ENCODE measurements at regions not wholly inside any gene's neighbourhood (a gene's known extent, or its start where the extent isn't known, plus 50 kb on each side); places are given as distances from the start of the nearest gene placed in this dataset.
"Not testable (repeated sequence)": the region's sequence is repeated elsewhere in the genome, so short reads cannot be mapped to it uniquely, and the experiment has no call there.

- DNase-seq (ENCODE audit: low spot score), result no peak
Observed at GRCh38 chr3:115388811-115389210, 234.5 kb upstream of the GAP43 start.

- DNase-seq (ENCODE audit: low spot score), result no peak
Observed at GRCh38 chr3:115396801-115397200, 226.5 kb upstream of the GAP43 start.

- no peak for DNase-seq (ENCODE audit: low spot score)
Observed at GRCh38 chr3:115397433-115397832, 225.9 kb upstream of the GAP43 start.

- no peak for DNase-seq (ENCODE audit: low spot score)
Observed at GRCh38 chr3:115398506-115398905, 224.8 kb upstream of the GAP43 start.

- no peak for DNase-seq (ENCODE audit: low spot score)
Observed at GRCh38 chr3:115399750-115400149, 223.6 kb upstream of the GAP43 start.

GRCh38 chr3:115401298-115401697, 222.0 kb upstream of the GAP43 start:
- no peak for DNase-seq (ENCODE audit: low spot score)

GRCh38 chr3:115401851-115402501, 221.3 kb upstream of the GAP43 start:
- DNase-seq (ENCODE audit: low spot score), result no peak

- DNase-seq (ENCODE audit: low spot score), result no peak
Observed at GRCh38 chr3:115402651-115403050, 220.7 kb upstream of the GAP43 start.

GRCh38 chr3:115403786-115404185, 219.5 kb upstream of the GAP43 start:
- no peak for DNase-seq (ENCODE audit: low spot score)

GRCh38 chr3:115409596-115409995, 213.7 kb upstream of the GAP43 start:
- DNase-seq (ENCODE audit: low spot score), result no peak

- DNase-seq (ENCODE audit: low spot score), result not testable (repeated sequence)
Observed at GRCh38 chr3:115414610-115415009, 208.7 kb upstream of the GAP43 start.

- DNase-seq (ENCODE audit: low spot score), result no peak
Observed at GRCh38 chr3:115415246-115415996, 207.9 kb upstream of the GAP43 start.

- DNase-seq (ENCODE audit: low spot score), result no peak
Observed at GRCh38 chr3:115418583-115418982, 204.7 kb upstream of the GAP43 start.

- DNase-seq (ENCODE audit: low spot score), result no peak
Observed at GRCh38 chr3:115420086-115420485, 203.2 kb upstream of the GAP43 start.

GRCh38 chr3:115423170-115423569, 200.1 kb upstream of the GAP43 start:
- no peak for DNase-seq (ENCODE audit: low spot score)

GRCh38 chr3:115428841-115429240, 194.5 kb upstream of the GAP43 start:
- DNase-seq (ENCODE audit: low spot score), result no peak

- DNase-seq (ENCODE audit: low spot score), result no peak
Observed at GRCh38 chr3:115436767-115437301, 186.5 kb upstream of the GAP43 start.

- DNase-seq (ENCODE audit: low spot score), result no peak
Observed at GRCh38 chr3:115438799-115439198, 184.5 kb upstream of the GAP43 start.

- DNase-seq (ENCODE audit: low spot score), result no peak
Observed at GRCh38 chr3:115445559-115445958, 177.8 kb upstream of the GAP43 start.

- no peak for DNase-seq (ENCODE audit: low spot score)
Observed at GRCh38 chr3:115448851-115449250, 174.5 kb upstream of the GAP43 start.

- DNase-seq (ENCODE audit: low spot score), result no peak
Observed at GRCh38 chr3:115450036-115450435, 173.3 kb upstream of the GAP43 start.

- DNase-seq (ENCODE audit: low spot score), result no peak
Observed at GRCh38 chr3:115464036-115464435, 159.3 kb upstream of the GAP43 start.

- no peak for DNase-seq (ENCODE audit: low spot score)
Observed at GRCh38 chr3:115469649-115470048, 153.7 kb upstream of the GAP43 start.

Data from mucosa of gallbladder (tissue), 1 donor.